ENCODE measurements at regions not wholly inside any gene's neighbourhood (a gene's known extent, or its start where the extent isn't known, plus 50 kb on each side); places are given as distances from the start of the nearest gene placed in this dataset.

DNA sequence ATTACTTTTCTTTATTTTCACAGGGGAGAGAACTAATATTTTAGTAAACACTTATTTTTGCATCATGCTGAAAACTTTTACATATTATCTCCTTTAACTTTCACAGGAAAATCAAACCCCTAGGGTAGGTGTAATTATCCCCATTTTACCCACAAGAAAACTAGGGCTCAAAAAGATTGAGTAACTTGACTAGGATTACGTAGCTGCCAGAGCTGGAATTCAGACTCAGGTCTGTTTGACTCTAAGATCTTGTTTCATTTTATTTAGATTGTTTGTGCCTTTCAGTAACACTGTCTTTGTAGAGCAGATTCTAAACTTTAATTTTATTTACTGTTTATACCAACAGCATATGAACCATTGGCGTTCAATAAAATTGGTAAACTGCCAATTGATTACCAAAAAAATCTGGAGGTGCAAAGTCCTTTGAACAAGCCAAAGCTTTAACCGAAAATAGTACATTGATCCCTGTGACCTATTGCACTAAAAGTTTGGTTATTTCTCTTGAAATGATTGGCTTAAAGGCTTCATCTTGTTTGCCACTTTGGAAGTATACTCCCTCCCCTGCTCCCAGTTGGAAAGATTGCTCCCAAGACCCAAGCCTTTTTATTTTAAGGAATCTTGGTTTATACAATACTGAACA, 71.0 kb upstream of the WDR26 start:
- Histone ChIP-seq H3K27ac (ENCODE audit: low read depth, low read length) (no peak overlapping the region), H3K27me3 (ENCODE audit: control insufficient read depth in 3 of 3, insufficient read depth in 3 of 3, low read length in 3 of 3) (no peaks in the 10 kb centered on the region), H3K4me3 (ENCODE audit: low read length in 3 of 3) (no peak overlapping the region), H3K4me1 (ENCODE audit: control insufficient read depth in 3 of 3, insufficient read depth in 3 of 3, low read length in 3 of 3) (peaks cover 39 to 52% (median 42%) of the 10 kb centered on the region in 3 donors), H3K9ac (ENCODE audit: low read depth in 1 of 3, low read length in 3 of 3) (no peak overlapping the region), H3K9me3 (ENCODE audit: control insufficient read depth in 3 of 3, low read length in 3 of 3) (no peaks in the 10 kb centered on the region), H3K36me3 (ENCODE audit: control insufficient read depth in 3 of 3, insufficient read depth in 3 of 3, low read length in 3 of 3) (no peaks in the 10 kb centered on the region)

DNA sequence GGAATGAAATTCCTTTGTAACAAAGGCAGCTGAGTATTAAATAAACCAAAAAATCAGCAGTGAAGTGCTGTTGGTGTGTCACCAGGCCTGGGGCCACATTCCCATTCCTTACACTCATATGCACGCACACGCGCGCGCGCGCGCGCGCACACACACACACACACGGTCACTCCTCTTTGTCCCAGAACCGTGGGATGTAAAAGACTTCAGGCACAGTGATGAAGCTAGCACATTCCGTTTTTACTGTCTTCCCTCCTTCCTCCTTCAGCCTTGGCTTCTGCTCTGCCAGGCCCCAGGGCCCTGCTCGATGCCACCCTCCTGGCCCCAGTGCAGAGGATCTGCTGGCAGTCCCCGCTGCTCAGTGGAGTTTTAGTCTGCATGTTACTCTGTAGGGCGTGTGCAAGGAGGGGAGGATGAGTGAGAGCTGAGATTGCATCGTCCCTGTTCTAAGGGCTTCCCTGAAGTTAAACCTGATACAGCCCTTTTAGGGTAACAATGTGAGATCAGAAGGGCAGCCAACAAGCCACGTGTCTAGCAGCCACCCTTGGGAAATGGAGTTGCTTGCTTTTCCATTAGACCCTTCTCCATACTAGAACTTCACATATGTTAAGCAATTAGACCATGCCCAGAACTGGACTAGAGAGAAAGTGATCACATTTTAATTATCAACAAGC, 71.7 kb upstream of the WDR26 start:
- H3K4me3 ChIP-seq (ENCODE audit: low read length in 3 of 3): peak overlapping the region in 1 of 3 donors; percentile 31
- no peaks in the 10 kb centered on the region for H3K9me3 ChIP-seq (ENCODE audit: control insufficient read depth in 3 of 3, low read length in 3 of 3)
- H3K36me3 ChIP-seq (ENCODE audit: control insufficient read depth in 3 of 3, insufficient read depth in 3 of 3, low read length in 3 of 3): no peaks in the 10 kb centered on the region
- H3K4me1 ChIP-seq (ENCODE audit: control insufficient read depth in 3 of 3, insufficient read depth in 3 of 3, low read length in 3 of 3): peaks cover 39 to 52% (median 42%) of the 10 kb centered on the region in 3 donors
- no peaks in the 10 kb centered on the region for H3K27me3 ChIP-seq (ENCODE audit: control insufficient read depth in 3 of 3, insufficient read depth in 3 of 3, low read length in 3 of 3)
- no peak overlapping the region for H3K9ac ChIP-seq (ENCODE audit: low read depth in 1 of 3, low read length in 3 of 3)
- H3K27ac ChIP-seq (ENCODE audit: low read depth, low read length): no peak overlapping the region

DNA sequence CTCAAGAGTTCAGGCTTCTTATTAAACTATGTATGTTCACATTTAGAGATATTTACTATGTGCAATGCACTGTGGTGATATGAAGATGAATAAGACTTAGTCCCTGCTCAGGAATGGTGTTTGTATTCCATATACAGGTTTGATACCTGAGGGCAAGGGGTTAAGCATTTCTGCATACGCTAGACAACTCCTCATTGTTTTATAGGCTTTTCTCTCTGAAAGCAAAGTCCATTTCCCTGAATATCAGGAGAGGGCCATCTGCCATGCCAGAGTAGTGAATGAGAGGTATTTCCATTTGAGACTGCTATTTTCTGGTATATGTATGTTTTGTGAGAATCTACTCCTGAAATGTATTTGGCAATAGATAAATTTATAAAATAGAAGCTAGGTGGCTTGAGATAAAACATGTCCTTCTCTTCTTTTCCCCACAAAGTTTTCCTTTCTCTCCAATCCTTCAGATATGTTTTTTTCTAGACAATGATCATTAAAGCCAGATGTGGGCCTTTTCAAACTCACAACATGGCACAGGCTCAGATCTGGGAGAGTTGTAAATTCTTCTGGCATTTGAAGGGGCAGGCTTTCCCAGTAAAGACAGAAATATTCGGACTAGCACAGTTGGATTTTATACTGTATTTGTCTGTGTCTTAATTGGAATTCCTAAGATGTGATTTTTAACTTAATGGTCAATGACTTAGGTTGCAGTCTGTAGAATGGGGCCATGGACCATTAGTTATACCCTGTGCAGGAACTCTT, 73.3 kb upstream of the WDR26 start:
- Histone ChIP-seq H3K36me3 (ENCODE audit: control insufficient read depth in 3 of 3, insufficient read depth in 3 of 3, low read length in 3 of 3) (no peaks in the 10 kb centered on the region), H3K27me3 (ENCODE audit: control insufficient read depth in 3 of 3, insufficient read depth in 3 of 3, low read length in 3 of 3) (no peaks in the 10 kb centered on the region), H3K4me1 (ENCODE audit: control insufficient read depth in 3 of 3, insufficient read depth in 3 of 3, low read length in 3 of 3) (peaks cover 28 to 40% (median 35%) of the 10 kb centered on the region in 3 donors), H3K9ac (ENCODE audit: low read depth in 1 of 3, low read length in 3 of 3) (no peak overlapping the region), H3K9me3 (ENCODE audit: control insufficient read depth in 3 of 3, low read length in 3 of 3) (no peaks in the 10 kb centered on the region), H3K4me3 (ENCODE audit: low read length in 3 of 3) (no peak overlapping the region), H3K27ac (ENCODE audit: low read depth, low read length) (no peak overlapping the region)

DNA sequence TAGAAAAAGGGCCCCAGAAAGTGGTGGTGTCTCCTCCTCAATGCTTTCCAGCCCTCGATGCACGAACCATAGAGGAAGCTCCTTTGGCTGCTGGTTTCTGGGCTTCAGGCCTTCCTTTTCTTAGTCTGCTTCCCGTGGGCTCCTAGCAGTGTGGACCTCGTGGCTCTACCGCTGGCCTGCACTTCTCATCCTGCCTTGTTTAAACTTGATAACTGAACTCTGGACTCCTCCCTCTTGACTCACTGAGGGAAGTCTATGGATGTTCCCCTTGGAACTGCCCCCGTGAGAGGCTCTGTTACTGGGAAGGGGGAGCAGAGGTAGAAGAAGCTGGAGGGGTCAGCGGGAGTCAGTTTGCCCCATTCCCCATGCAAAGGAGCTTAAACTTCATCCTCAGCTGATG, 75.3 kb upstream of the WDR26 start:
- Histone ChIP-seq H3K9me3 (ENCODE audit: control insufficient read depth in 3 of 3, low read length in 3 of 3) (no peaks in the 10 kb centered on the region), H3K27me3 (ENCODE audit: control insufficient read depth in 3 of 3, insufficient read depth in 3 of 3, low read length in 3 of 3) (no peaks in the 10 kb centered on the region), H3K9ac (ENCODE audit: low read depth in 1 of 3, low read length in 3 of 3) (no peak overlapping the region), H3K36me3 (ENCODE audit: control insufficient read depth in 3 of 3, insufficient read depth in 3 of 3, low read length in 3 of 3) (no peaks in the 10 kb centered on the region), H3K27ac (ENCODE audit: low read depth, low read length) (no peak overlapping the region), H3K4me3 (ENCODE audit: low read length in 3 of 3) (no peak overlapping the region), H3K4me1 (ENCODE audit: control insufficient read depth in 3 of 3, insufficient read depth in 3 of 3, low read length in 3 of 3) (peaks cover 12 to 27% (median 18%) of the 10 kb centered on the region in 3 donors)

DNA sequence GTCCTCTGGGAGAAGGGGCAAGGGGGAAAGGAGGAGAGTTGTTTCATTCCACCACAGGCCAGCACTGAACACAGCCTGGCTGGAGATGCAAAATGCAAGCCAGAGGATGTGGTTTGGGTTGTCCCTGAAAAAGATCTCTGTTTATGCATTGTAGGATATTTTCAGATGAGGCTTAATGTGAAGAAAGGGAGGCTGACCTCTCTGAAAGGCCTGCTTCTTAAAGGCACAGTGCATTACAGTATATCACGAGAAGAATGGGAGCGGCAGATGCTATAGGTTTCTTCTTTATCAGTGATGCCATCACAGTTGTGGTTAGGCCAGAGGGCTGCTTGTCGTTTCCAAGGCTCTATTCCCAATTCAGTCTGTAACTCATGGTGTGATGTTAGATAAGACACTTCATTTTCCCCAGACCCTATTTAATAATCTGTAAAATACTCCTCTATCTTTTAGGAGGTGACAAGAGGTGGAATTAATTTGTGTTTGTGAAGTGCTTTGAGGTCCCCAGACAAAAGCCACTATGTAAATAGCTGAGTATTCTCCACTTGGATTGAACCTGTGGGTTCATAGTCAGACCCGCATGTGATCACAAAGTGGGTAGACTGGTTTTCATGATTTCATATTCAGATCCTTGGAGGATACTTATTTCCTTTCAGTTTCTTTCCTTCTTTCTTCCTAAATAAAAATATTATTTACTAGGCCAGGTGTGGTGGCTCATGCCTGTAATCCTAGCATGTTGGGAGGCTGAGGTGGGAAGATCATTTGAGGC, 76.5 kb upstream of the WDR26 start:
- H3K9ac ChIP-seq (ENCODE audit: low read depth in 1 of 3, low read length in 3 of 3): no peak overlapping the region
- H3K9me3 ChIP-seq (ENCODE audit: control insufficient read depth in 3 of 3, low read length in 3 of 3): no peaks in the 10 kb centered on the region
- no peaks in the 10 kb centered on the region for H3K27me3 ChIP-seq (ENCODE audit: control insufficient read depth in 3 of 3, insufficient read depth in 3 of 3, low read length in 3 of 3)
- H3K4me1 ChIP-seq (ENCODE audit: control insufficient read depth in 3 of 3, insufficient read depth in 3 of 3, low read length in 3 of 3): peaks cover 4 to 23% (median 9%) of the 10 kb centered on the region in 3 donors
- H3K27ac ChIP-seq (ENCODE audit: low read depth, low read length): no peak overlapping the region
- no peaks in the 10 kb centered on the region for H3K36me3 ChIP-seq (ENCODE audit: control insufficient read depth in 3 of 3, insufficient read depth in 3 of 3, low read length in 3 of 3)
- H3K4me3 ChIP-seq (ENCODE audit: low read length in 3 of 3): no peak overlapping the region

DNA sequence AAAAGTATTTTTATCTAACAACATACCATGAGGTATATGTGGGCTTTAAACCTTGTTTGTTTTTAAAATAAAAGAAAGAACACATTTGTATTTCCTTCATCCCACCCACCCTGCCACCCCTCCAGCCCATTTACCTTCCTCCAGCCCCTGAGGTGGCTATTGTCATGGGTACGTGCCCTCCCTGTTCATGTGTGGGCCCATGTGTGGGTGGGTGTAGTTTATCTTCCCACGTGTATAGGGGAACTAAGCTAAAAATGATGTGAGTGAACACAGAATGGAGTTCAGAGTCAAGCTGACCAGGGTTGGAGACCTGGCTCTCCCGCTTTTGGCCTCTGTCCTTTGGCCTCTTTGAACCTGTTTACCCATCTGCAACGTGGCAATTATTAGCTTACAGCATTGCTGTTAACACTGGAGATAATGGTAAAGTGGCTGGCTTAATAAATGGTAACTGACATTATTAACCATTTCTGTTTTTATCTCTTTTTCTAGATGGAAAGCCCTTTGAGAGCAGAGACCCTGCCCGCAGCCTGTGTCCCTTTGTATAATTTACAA, 78.1 kb upstream of the WDR26 start:
- Histone ChIP-seq H3K36me3 (ENCODE audit: control insufficient read depth in 3 of 3, insufficient read depth in 3 of 3, low read length in 3 of 3) (no peaks in the 10 kb centered on the region), H3K9me3 (ENCODE audit: control insufficient read depth in 3 of 3, low read length in 3 of 3) (no peaks in the 10 kb centered on the region), H3K27ac (ENCODE audit: low read depth, low read length) (no peak overlapping the region), H3K27me3 (ENCODE audit: control insufficient read depth in 3 of 3, insufficient read depth in 3 of 3, low read length in 3 of 3) (no peaks in the 10 kb centered on the region), H3K4me3 (ENCODE audit: low read length in 3 of 3) (no peak overlapping the region), H3K4me1 (ENCODE audit: control insufficient read depth in 3 of 3, insufficient read depth in 3 of 3, low read length in 3 of 3) (peaks cover 0 to 13% (median 0%) of the 10 kb centered on the region in 3 donors), H3K9ac (ENCODE audit: low read depth in 1 of 3, low read length in 3 of 3) (no peak overlapping the region)

DNA sequence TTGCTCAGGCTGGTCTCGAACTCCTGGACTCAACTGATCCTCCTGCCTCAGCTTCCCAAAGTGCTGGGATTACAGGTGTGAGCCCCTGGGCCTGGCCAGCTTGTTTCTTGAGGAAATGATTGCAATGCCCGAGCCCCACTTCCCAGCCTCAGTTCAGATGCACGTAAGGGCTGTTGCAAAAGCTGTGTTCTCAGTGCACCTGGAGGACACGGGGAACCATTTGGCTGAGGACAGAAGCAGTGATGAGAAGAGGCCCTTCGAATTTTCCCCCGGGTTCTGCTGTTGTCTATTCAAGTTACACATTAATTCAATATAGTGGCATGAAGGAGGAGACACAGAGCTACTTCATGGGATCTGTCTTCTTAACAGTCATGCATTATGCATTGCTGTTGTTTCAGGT, 78.8 kb upstream of the WDR26 start:
- H3K4me1 ChIP-seq (ENCODE audit: control insufficient read depth in 3 of 3, insufficient read depth in 3 of 3, low read length in 3 of 3): peaks cover 0 to 13% (median 0%) of the 10 kb centered on the region in 3 donors
- H3K27me3 ChIP-seq (ENCODE audit: control insufficient read depth in 3 of 3, insufficient read depth in 3 of 3, low read length in 3 of 3): no peaks in the 10 kb centered on the region
- H3K9me3 ChIP-seq (ENCODE audit: control insufficient read depth in 3 of 3, low read length in 3 of 3): no peaks in the 10 kb centered on the region
- H3K9ac ChIP-seq (ENCODE audit: low read depth in 1 of 3, low read length in 3 of 3): no peak overlapping the region
- no peaks in the 10 kb centered on the region for H3K36me3 ChIP-seq (ENCODE audit: control insufficient read depth in 3 of 3, insufficient read depth in 3 of 3, low read length in 3 of 3)
- H3K27ac ChIP-seq (ENCODE audit: low read depth, low read length): no peak overlapping the region
- no peak overlapping the region for H3K4me3 ChIP-seq (ENCODE audit: low read length in 3 of 3)

DNA sequence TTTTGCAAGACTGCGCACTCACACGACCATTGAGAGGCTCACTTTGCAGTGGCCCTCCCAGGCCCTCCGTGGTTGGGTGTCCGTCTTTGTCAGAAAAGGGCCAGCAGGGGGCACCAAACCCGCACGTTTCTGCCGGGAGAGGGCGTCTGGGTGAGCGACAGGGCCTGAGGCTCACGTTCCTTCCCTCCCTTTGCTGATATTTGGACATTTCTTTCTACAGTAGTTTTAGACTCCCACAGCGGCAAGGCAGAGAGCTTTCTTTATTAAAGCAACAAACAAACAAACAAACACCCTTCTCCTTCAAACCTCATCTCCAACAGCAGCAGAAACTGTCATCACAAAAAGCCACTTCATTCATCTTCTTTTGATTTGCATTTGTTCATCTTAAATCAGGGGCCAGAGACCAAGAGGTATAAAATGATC, 79.2 kb upstream of the WDR26 start:
- H3K9ac ChIP-seq (ENCODE audit: low read depth in 1 of 3, low read length in 3 of 3): no peak overlapping the region
- peaks cover 0 to 13% (median 0%) of the 10 kb centered on the region in 3 donors for H3K4me1 ChIP-seq (ENCODE audit: control insufficient read depth in 3 of 3, insufficient read depth in 3 of 3, low read length in 3 of 3)
- no peaks in the 10 kb centered on the region for H3K27me3 ChIP-seq (ENCODE audit: control insufficient read depth in 3 of 3, insufficient read depth in 3 of 3, low read length in 3 of 3)
- no peaks in the 10 kb centered on the region for H3K9me3 ChIP-seq (ENCODE audit: control insufficient read depth in 3 of 3, low read length in 3 of 3)
- H3K4me3 ChIP-seq (ENCODE audit: low read length in 3 of 3): no peak overlapping the region
- no peaks in the 10 kb centered on the region for H3K36me3 ChIP-seq (ENCODE audit: control insufficient read depth in 3 of 3, insufficient read depth in 3 of 3, low read length in 3 of 3)
- no peak overlapping the region for H3K27ac ChIP-seq (ENCODE audit: low read depth, low read length)

DNA sequence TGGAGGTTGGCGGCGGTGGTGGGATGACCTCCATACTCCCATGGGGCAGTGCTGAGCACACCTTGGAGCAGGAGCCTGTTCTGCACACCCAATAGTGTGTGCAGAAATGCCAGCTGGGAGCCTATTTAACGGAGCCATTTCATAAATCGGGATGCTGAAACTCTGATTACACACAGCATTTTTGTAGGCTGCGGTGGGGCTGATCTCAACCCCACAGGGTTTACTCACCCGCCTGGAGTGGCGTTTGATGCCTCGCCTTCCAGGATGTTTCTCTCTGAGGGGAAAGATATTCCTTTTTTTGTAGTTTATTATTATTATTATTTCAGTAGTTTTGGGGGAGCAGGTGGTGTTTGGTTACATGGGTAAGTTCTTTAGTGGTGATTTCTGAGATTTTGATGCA, 82.6 kb upstream of the WDR26 start:
- H3K27me3 ChIP-seq (ENCODE audit: control insufficient read depth in 3 of 3, insufficient read depth in 3 of 3, low read length in 3 of 3): no peaks in the 10 kb centered on the region
- no peaks in the 10 kb centered on the region for H3K9me3 ChIP-seq (ENCODE audit: control insufficient read depth in 3 of 3, low read length in 3 of 3)
- peaks cover 0 to 5% (median 0%) of the 10 kb centered on the region in 3 donors for H3K4me1 ChIP-seq (ENCODE audit: control insufficient read depth in 3 of 3, insufficient read depth in 3 of 3, low read length in 3 of 3)
- H3K27ac ChIP-seq (ENCODE audit: low read depth, low read length): no peak overlapping the region
- no peaks in the 10 kb centered on the region for H3K36me3 ChIP-seq (ENCODE audit: control insufficient read depth in 3 of 3, insufficient read depth in 3 of 3, low read length in 3 of 3)
- no peak overlapping the region for H3K4me3 ChIP-seq (ENCODE audit: low read length in 3 of 3)
- no peak overlapping the region for H3K9ac ChIP-seq (ENCODE audit: low read depth in 1 of 3, low read length in 3 of 3)
